SK-N-MC (cell line): ENCODE measurements at regions not wholly inside any gene's neighbourhood (a gene's known extent, or its start where the extent isn't known, plus 50 kb on each side); places are given as distances from the start of the nearest gene placed in this dataset.

Source experiments
- DNase-seq: peaks from one replicate; pipeline ENCODE4 v3.0.0-alpha.2; 2011; ENCODE audit warnings: low read depth, low spot score
- H3K27ac ChIP-seq: fragments of 200-600 bp; sonication (generic); 2 replicates; pipeline ENCODE4 v1.5.1; 2016; ENCODE audit warnings: mixed run types
- H3K36me3 ChIP-seq: fragments of 200-600 bp; sonication (generic); 2 replicates; pipeline ENCODE4 v1.6.1; 2017; ENCODE audit warnings: antibody characterized with exemption, low read length, mixed read lengths; ENCODE audit not compliant: insufficient read depth
- H3K4me3 ChIP-seq: fragments of 200-600 bp; sonication (generic); 2 replicates; pipeline ENCODE4 v1.5.1; 2016
- H3K9ac ChIP-seq: fragments of 200-600 bp; sonication (generic); 2 replicates; pipeline ENCODE4 v1.8.0; 2017; ENCODE audit warnings: mixed run types, mixed read lengths; ENCODE audit not compliant: insufficient read length
- H3K9me3 ChIP-seq: fragments of 200-600 bp; sonication (generic); 2 replicates; pipeline ENCODE4 v1.6.1; 2017; ENCODE audit warnings: low read depth, mild to moderate bottlenecking, antibody characterized with exemption, low read length, moderate library complexity, mixed read lengths
- EZH2 ChIP-seq: fragments of 200-600 bp; sonication (generic); IDR thresholded peaks from one replicate; pipeline ENCODE4 v1.6.1; 2017; ENCODE audit warnings: antibody characterized with exemption
- FOXP2 ChIP-seq: optimal IDR thresholded peaks from 2 replicates; pipeline ENCODE3; 2011; ENCODE audit warnings: mild to moderate bottlenecking, moderate library complexity; ENCODE audit not compliant: insufficient read depth; ENCODE audit errors: extremely low read length, control extremely low read depth
- POLR2AphosphoS5 ChIP-seq: IDR thresholded peaks from 2 replicates; pipeline ENCODE4 v1.6.1; 2012; ENCODE audit warnings: mild to moderate bottlenecking, low read depth, low read length, borderline replicate concordance

GRCh38 chr6:105794239-105794638, 291.9 kb upstream of the PRDM1 start:
- no peaks in the 10 kb centered on the region for H3K9me3 ChIP-seq
- DNase-seq = no peak
- H3K9ac ChIP-seq = no peak overlapping the region
- no peak overlapping the region for H3K4me3 ChIP-seq
- TF ChIP-seq EZH2 (no peak), POLR2AphosphoS5 (no peak), FOXP2 (no peak)
- no peak overlapping the region for H3K27ac ChIP-seq
- no peaks in the 10 kb centered on the region for H3K36me3 ChIP-seq

GRCh38 chr6:105793130-105793529, 293.0 kb upstream of the PRDM1 start:
- Histone ChIP-seq H3K9me3 (no peaks in the 10 kb centered on the region), H3K4me3 (no peak overlapping the region), H3K9ac (no peak overlapping the region), H3K36me3 (no peaks in the 10 kb centered on the region), H3K27ac (no peak overlapping the region)
- DNase-seq = no peak
- no peak for TF ChIP-seq POLR2AphosphoS5
- no peak for TF ChIP-seq FOXP2
- no peak for TF ChIP-seq EZH2

- Histone ChIP-seq H3K4me3 (no peak overlapping the region), H3K27ac (no peak overlapping the region), H3K9ac (no peak overlapping the region), H3K9me3 (no peaks in the 10 kb centered on the region), H3K36me3 (no peaks in the 10 kb centered on the region)
- no peak for TF ChIP-seq EZH2
- TF ChIP-seq FOXP2 = no peak
- TF ChIP-seq POLR2AphosphoS5 = no peak
- no peak for DNase-seq
Observed at GRCh38 chr6:105791583-105792318, 294.4 kb upstream of the PRDM1 start.

- H3K9ac ChIP-seq = no peak overlapping the region
- no peaks in the 10 kb centered on the region for H3K9me3 ChIP-seq
- no peak for TF ChIP-seq POLR2AphosphoS5
- no peak for TF ChIP-seq FOXP2
- no peak for TF ChIP-seq EZH2
- H3K4me3 ChIP-seq = no peak overlapping the region
- DNase-seq = no peak
- H3K36me3 ChIP-seq = no peaks in the 10 kb centered on the region
- no peak overlapping the region for H3K27ac ChIP-seq
Observed at GRCh38 chr6:105791179-105791578, 295.0 kb upstream of the PRDM1 start.

GRCh38 chr6:105790635-105791034, 295.5 kb upstream of the PRDM1 start:
- no peaks in the 10 kb centered on the region for H3K9me3 ChIP-seq
- TF ChIP-seq POLR2AphosphoS5 (no peak), FOXP2 (no peak), EZH2 (no peak)
- no peak for DNase-seq
- no peaks in the 10 kb centered on the region for H3K36me3 ChIP-seq
- no peak overlapping the region for H3K27ac ChIP-seq
- H3K9ac ChIP-seq = no peak overlapping the region
- no peak overlapping the region for H3K4me3 ChIP-seq

GRCh38 chr6:105789935-105790334, 296.2 kb upstream of the PRDM1 start:
- H3K36me3 ChIP-seq = no peaks in the 10 kb centered on the region
- no peak overlapping the region for H3K27ac ChIP-seq
- no peaks in the 10 kb centered on the region for H3K9me3 ChIP-seq
- H3K9ac ChIP-seq = no peak overlapping the region
- H3K4me3 ChIP-seq = no peak overlapping the region
- DNase-seq = no peak
- TF ChIP-seq EZH2 (no peak), POLR2AphosphoS5 (no peak), FOXP2 (no peak)

- H3K9ac ChIP-seq = no peak overlapping the region
- H3K36me3 ChIP-seq = no peaks in the 10 kb centered on the region
- TF ChIP-seq EZH2 (no peak), POLR2AphosphoS5 (no peak), FOXP2 (no peak)
- H3K9me3 ChIP-seq = no peaks in the 10 kb centered on the region
- no peak for DNase-seq
- no peak overlapping the region for H3K4me3 ChIP-seq
- H3K27ac ChIP-seq = no peak overlapping the region
Observed at GRCh38 chr6:105787747-105788146, 298.4 kb upstream of the PRDM1 start.

GRCh38 chr6:105786890-105787655, 299.1 kb upstream of the PRDM1 start:
- no peak for TF ChIP-seq FOXP2
- no peak for TF ChIP-seq EZH2
- TF ChIP-seq POLR2AphosphoS5 = no peak
- H3K9ac ChIP-seq = no peak overlapping the region
- no peaks in the 10 kb centered on the region for H3K36me3 ChIP-seq
- H3K4me3 ChIP-seq = no peak overlapping the region
- no peak for DNase-seq
- H3K9me3 ChIP-seq = no peaks in the 10 kb centered on the region
- H3K27ac ChIP-seq = no peak overlapping the region
